Right renal pelvis (tissue), 4 donors: ENCODE measurements at regions not wholly inside any gene's neighbourhood (a gene's known extent, or its start where the extent isn't known, plus 50 kb on each side); places are given as distances from the start of the nearest gene placed in this dataset.
"Not testable (repeated sequence)": the region's sequence is repeated elsewhere in the genome, so short reads cannot be mapped to it uniquely, and the experiment has no call there.

ENCODE experiments used
- DNase-seq, 4 donors: peaks; one replicate each; pipeline ENCODE4 v3.0.0-alpha.2; 2013; ENCODE audit warnings: low read depth in 4 of 4, low spot score in 3 of 4, missing footprints in 1 of 4

GRCh38 chr3:28575746-28576613 lies 227.4 kb upstream of the AZI2 start:
- DNase-seq, result peak in 2 of 4 donors; percentile 7 to 28

GRCh38 chr3:28576614-28577200 lies 228.1 kb upstream of the AZI2 start:
- DNase-seq, result peak in 2 of 4 donors; percentile 1 to 9

DNA sequence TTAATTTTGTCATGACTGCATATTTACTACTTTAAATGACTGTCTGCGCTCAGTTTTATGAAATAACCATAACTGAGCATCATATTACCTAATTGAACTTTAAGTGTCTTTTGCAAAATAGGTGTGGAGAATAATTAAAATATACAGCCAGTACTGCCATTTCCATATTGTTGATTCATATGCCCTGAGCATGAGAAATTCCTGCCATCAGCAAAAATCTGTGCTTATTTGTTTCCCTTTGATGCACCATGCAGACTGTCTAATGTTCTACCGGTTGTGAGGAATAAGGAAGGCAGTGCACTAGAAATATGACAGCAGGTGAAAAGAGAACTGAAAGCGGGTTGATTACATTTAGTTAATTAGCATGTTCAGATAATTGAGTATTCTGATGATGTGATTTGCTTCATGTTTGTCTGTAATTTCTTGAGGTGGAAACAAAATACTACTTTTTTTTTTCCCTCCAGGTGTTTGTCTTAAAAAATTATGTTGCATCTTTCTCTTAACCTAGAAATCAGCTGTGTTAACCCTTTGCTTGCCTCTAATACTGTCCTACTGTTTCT lies 229.4 kb upstream of the AZI2 start:
- DNase-seq, result no peak

DNA sequence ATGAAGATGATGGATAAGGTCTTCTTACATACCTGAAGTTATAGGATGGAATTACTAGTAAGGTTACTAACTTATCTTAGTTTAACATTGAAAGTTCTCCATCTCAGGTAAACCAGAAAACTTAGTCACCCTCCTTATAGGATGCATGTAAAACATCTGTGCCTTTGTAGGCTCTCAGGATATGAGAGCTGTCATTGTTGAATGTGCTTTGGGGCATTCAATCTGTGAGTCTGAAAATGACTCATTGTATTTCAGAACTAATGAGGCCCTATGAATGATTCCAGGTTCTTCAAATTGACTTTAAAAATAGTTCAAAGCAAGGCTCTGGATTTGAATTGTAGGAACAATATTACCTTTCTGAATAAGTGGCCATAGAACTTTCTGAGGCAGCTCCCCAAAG lies 237.7 kb upstream of the AZI2 start:
- DNase-seq, result no peak

- DNase-seq, result no peak
Measured at GRCh38 chr3:28587723-28588122, 239.1 kb upstream of the AZI2 start.

- DNase-seq, result no peak
Measured at GRCh38 chr3:28590216-28590615, 241.6 kb upstream of the AZI2 start.

- DNase-seq, result no peak
Measured at GRCh38 chr3:28590860-28591259, 242.2 kb upstream of the AZI2 start.

- DNase-seq, result no peak
Measured at GRCh38 chr3:28595372-28595771, 246.7 kb upstream of the AZI2 start.

- DNase-seq, result no peak
Measured at GRCh38 chr3:28597452-28597851, 248.8 kb upstream of the AZI2 start.

DNA sequence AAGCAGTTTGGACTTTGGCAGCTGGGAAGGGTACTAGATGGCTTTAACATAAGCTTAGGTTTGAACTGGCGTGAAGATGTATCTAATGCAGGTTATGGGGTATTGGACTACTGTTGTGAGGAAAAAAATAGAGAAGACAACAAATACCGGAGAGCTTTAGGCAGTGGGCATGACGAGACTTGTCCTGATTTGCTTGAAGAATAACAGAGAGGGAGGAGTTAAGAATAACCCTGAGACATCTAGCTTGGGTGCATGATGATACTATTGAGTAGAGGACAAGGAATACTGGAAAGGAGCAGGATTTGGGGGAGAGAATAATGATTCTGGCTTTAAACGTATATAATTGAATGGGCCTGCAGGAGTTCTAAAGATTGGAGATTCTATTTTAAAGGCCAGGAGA lies 249.5 kb upstream of the AZI2 start:
- DNase-seq, result no peak

- no peak for DNase-seq
Measured at GRCh38 chr3:28601291-28601690, 252.7 kb upstream of the AZI2 start.

DNA sequence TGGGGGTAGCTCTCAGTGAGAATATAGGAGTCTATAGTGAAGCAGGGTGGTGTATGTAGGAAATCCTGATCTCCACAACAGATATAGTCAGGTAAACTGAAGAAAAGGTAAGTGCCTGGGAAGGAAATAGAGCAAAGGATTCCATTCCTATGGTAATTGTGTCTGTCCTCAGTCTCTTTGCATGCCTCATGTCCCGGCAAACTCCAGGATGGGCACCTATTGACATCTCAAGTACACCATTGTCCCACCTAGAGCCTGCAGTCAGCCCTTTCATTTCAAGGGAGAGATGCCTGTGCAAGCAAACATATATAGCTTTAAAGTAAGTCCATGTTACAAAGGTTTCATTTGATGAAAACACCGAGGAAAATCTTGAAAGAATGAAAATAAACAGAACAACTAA lies 257.7 kb upstream of the AZI2 start:
- no peak for DNase-seq

GRCh38 chr3:28612232-28612631 lies 263.6 kb upstream of the AZI2 start:
- no peak for DNase-seq

DNA sequence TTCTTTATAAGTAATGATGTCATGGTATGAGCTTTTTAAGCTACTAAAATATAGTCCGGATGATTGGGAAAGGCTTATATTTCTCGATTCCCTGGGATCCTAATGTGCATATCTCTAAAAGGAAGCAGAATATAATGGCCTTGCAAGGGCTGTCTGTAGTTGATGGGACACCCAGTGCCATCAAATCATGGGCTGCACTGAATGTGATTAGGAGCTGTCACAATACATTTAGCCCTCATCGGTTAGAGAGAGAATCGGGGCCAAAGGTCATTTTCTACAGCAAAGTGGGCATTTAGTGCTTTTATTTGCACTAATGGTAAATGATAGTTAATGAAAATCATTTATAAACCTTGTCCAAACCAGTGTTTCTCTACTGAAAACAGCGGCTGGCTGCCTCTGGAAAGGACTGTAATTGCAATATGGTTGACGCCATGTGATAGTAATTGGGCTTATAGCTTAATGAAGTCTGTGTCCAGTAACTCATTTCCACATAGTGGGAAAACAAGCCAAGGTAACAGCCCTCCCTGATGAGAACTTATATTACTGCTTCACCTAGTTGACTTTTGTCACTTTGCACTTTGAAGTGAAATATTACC lies 265.0 kb upstream of the AZI2 start:
- no peak for DNase-seq

GRCh38 chr3:28615071-28615470 lies 266.4 kb upstream of the AZI2 start:
- DNase-seq, result no peak

- DNase-seq, result no peak
Measured at GRCh38 chr3:28615971-28616370, 267.3 kb upstream of the AZI2 start.

- no peak for DNase-seq
Measured at GRCh38 chr3:28617821-28618220, 269.2 kb upstream of the AZI2 start.

- DNase-seq, result no peak
Measured at GRCh38 chr3:28623106-28623505, 274.5 kb upstream of the AZI2 start.

GRCh38 chr3:28624084-28624483 lies 275.5 kb upstream of the AZI2 start:
- no peak for DNase-seq

GRCh38 chr3:28627843-28628242 lies 279.2 kb upstream of the AZI2 start:
- not testable (repeated sequence) for DNase-seq

DNA sequence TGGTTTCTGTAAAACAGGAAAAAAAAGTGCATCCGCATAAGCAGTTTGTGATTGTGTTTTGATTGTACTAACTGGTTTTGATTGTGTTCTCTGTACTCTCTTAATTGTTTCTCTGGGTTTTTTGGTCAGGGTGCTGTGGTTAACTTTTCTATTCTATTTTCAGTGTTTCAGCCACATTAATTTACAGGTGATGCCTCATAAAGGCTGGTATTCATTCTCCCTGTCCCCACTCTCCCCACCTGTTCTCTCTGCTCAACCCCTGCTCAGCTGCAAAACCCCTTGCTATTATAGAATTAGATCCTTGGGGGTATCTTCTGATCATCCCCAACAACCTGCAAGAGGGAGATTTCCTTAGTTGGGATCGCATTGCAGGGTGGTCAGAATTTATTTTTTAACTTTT lies 285.4 kb upstream of the AZI2 start:
- DNase-seq, result no peak

DNA sequence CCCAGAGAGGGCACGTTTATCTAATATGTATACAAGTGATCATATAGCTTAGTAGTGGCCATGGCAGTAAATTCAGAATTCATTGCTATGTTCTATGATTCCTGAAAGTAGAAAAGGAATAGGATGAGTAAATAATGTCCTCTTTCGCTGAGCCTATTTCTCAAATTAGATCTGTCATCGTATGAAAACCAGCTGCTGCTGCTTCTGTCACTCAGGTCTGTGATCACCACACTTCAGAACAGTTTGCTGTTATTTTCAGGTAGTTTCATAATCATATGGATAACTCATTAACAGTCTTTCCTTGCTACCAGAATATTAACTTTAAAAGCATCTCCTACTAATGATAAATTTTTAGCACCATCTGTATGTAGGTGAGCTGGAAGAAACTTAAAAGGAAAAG lies 289.1 kb upstream of the AZI2 start:
- no peak for DNase-seq
